ENCODE measurements at regions not wholly inside any gene's neighbourhood (a gene's known extent, or its start where the extent isn't known, plus 50 kb on each side); places are given as distances from the start of the nearest gene placed in this dataset.

GRCh38 chr2:49532702-49533101 lies 378.4 kb upstream of the FSHR start:
- DNase-seq (ENCODE audit: insufficient read length, low spot score) = no peak
- no peak for FAIRE-seq

- FAIRE-seq (no peak), DNase-seq (ENCODE audit: insufficient read length, low spot score) (no peak)
These were observed 361.9 kb upstream of the FSHR start for GRCh38 chr2:49515996-49516782.

DNA sequence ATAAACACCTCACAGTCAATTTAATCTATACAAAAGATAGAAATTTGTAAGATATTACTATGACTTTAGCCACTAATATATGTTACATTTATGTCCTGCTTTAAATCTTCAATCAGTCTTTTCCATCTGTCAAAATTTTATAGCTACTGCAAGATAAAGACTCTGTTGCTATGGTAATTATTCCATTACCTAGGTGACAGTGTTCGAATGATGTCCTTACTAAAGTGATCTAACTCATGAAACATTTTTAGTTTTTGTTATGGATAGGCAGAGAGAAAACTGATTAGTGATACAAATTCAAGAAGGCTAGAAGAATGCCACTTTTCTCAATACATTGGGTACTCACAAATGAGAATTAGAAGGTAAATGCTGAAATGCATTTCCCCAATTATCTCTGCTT lies 359.9 kb upstream of the FSHR start:
- no peak for DNase-seq (ENCODE audit: insufficient read length, low spot score)
- no peak for FAIRE-seq

DNA sequence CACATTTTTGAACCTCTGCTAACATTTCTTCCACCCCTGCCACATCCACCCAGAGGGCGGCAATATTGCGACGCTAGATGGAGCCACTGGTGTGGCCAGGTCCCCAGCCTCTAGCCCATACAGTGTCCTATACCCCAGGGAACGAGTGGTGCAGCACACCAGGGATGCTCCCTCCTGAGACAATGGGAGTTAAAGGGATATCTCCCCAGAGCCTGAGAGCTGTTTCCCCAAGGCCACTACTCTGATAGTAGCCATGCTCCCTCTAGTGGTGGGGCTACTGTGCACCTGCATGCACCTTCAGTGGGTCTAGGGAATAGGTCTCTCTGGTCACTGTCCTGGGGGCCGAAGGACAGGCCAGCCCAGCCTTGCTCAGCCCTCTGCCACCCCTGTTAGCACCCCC lies 336.4 kb upstream of the FSHR start:
- no peak for FAIRE-seq
- no peak for DNase-seq (ENCODE audit: insufficient read length, low spot score)

DNA sequence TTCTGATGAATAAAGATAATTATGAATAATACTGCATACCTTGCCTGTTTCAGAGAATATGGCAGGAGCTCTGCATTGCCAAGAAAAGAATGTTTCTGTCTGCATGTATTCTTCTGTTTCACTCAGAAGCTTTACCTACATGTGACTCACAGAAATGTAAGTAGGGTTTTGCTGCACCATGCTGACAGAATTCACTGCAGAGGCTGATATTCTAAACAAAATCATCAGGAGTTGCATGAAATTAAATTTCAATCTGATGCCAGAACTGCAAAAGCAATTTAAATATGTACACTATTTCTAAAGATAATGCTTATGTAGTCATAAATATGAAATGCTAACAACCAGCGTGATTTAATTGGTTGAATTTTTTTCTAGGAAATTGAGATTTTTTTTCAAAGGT lies 332.8 kb upstream of the FSHR start:
- no peak for DNase-seq (ENCODE audit: insufficient read length, low spot score)
- FAIRE-seq = no peak

DNA sequence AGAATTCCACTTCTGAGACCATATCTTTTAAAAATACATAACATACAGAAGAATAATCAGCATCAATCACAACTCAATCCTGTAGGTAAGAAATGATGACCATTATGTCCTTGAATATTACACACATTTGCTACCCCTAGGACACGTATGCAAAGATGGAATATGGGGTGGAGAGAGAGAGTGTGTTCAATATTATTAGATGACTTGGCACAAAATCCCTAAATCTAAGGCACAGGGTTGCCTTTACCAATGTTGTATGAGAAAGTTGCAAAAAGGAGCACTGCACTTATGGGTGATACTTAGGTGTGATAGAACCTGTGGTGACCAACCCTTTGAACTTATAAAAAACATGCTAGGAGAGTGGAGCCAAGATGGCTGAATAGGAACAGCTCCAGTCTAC lies 326.2 kb upstream of the FSHR start:
- FAIRE-seq (no peak), DNase-seq (ENCODE audit: insufficient read length, low spot score) (no peak)

- FAIRE-seq = no peak
- DNase-seq (ENCODE audit: insufficient read length, low spot score) = no peak
These were observed 311.0 kb upstream of the FSHR start for GRCh38 chr2:49465157-49465831.

GRCh38 chr2:49459314-49459993 lies 305.1 kb upstream of the FSHR start:
- DNase-seq (ENCODE audit: insufficient read length, low spot score) (no peak), FAIRE-seq (no peak)

GRCh38 chr2:49444005-49444404 lies 289.7 kb upstream of the FSHR start:
- DNase-seq (ENCODE audit: insufficient read length, low spot score) = no peak
- no peak for FAIRE-seq

- DNase-seq (ENCODE audit: insufficient read length, low spot score) (no peak), FAIRE-seq (no peak)
These were observed 272.7 kb upstream of the FSHR start for GRCh38 chr2:49426996-49427395.

GRCh38 chr2:49416252-49416651 lies 261.9 kb upstream of the FSHR start:
- FAIRE-seq = no peak

DNA sequence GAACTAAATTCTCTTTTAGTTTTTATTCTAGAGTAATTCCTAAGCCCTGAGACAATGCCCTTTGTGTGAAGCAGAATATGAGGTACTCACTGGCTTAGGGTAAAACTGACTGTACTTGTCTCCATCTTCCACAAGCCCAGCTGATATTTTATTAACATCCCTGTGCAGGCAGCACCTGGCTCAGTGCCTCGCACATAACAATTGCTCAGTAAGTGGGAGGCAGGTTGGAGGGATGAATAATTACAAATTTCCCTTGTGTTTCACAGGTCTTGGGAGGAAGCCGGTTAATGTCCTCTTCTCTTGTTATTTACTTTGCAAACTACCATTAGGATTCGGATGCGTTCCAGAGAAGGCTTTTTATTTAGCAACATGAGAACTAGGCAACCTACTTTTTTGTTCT lies 249.8 kb upstream of the FSHR start:
- FAIRE-seq = no peak
- no peak for DNase-seq (ENCODE audit: insufficient read length, low spot score)

More at GRCh38 chr2:49416252-49416651, 261.9 kb upstream of the FSHR start:
- no peak for DNase-seq (ENCODE audit: insufficient read length, low spot score)

GRCh38 chr2:49403637-49404036 lies 249.3 kb upstream of the FSHR start:
- FAIRE-seq (no peak), DNase-seq (ENCODE audit: insufficient read length, low spot score) (no peak)

- no peak for FAIRE-seq
- no peak for DNase-seq (ENCODE audit: insufficient read length, low spot score)
These were observed 225.1 kb upstream of the FSHR start for GRCh38 chr2:49379406-49379805.

- no peak for FAIRE-seq
- no peak for DNase-seq (ENCODE audit: insufficient read length, low spot score)
These were observed 216.9 kb upstream of the FSHR start for GRCh38 chr2:49371128-49371701.

DNA sequence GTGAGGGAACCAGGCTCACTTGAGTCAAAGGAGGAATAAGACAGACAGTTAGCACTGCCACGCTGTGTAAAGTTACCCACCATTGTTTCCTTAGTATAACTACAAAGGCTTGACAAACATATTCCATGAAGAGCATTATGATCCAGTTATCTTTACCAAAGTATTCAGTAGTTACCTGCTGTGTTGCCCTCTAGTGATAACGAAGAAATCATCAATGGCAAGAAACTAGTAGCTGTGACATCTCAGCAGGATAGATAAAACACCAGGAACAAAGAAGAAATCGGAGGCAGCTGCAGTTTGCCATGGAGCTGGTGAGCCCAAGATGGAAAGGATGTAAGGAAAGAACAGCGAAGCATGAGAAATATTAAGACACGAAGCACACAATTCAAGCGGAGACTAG lies 215.3 kb upstream of the FSHR start:
- FAIRE-seq (no peak), DNase-seq (ENCODE audit: insufficient read length, low spot score) (no peak)

DNA sequence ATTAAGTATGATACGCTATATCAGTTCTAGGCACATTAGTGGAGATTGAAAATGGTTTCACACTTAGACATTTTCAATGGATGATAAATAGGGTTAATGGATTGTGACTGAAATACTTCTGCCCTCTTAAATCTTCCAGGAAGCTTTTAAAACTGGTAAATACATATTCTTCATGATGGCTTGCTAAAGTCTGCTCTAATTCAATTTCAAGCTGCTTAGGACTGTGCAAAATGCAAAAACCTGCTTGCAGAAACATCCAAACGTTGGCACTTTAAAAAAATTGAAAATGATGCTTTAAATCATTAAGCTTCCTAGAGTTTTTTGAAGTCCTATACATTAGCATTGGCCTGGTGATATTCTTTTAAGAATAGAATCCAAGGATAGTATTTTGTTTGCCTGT lies 214.8 kb upstream of the FSHR start:
- no peak for DNase-seq (ENCODE audit: insufficient read length, low spot score)
- no peak for FAIRE-seq

- DNase-seq (ENCODE audit: insufficient read length, low spot score) (no peak), FAIRE-seq (no peak)
These were observed 212.7 kb upstream of the FSHR start for GRCh38 chr2:49367003-49367402.

DNA sequence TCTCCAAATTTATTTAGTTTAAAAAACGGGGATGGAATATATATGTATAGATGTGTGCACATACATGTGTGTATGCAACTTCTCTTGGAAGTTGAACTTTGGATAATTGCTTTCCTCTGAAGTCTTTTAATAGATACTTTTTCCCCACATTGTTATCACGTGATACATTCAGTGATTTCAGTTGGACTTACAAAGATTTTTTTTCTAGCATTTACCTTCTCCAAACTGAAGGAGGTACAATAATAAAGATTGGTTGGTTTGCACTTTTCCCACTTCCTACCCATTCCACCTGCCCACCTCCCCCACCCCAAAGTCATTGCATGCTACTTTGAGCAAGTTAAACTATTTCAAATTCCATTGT lies 206.1 kb upstream of the FSHR start:
- FAIRE-seq (no peak), DNase-seq (ENCODE audit: insufficient read length, low spot score) (no peak)

DNA sequence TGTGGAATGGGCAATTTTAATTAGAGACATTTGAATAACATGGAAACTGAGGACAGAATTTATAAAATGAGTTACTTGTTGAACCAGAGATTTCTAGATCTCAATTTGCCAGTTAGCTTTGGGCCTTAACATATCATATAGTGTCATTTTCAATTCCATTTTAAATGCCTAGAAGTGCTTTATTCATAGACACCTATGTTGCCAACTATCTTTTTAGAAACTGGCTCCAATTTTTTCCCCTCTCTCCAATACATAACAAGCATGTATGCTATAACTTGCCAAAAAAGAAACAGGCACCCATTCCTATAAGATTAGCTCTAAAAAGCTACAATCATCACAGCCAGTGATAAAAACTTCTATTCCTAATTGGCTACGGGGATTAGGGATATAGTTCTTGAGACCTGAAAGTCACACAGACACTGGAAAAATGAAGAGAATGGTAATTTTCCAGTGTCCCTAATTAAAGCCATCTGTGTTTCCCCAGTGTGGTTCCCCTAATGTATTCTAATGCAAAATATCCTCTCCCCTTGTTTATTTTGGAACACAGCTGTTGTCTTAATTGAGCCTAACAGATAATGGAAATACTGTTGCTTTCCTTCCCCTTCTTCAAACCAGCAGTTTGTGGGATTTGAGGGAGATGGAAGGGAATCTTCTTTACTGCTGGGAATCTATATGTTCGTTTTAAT lies 205.5 kb upstream of the FSHR start:
- DNase-seq (ENCODE audit: insufficient read length, low spot score) (no peak), FAIRE-seq (no peak)

DNA sequence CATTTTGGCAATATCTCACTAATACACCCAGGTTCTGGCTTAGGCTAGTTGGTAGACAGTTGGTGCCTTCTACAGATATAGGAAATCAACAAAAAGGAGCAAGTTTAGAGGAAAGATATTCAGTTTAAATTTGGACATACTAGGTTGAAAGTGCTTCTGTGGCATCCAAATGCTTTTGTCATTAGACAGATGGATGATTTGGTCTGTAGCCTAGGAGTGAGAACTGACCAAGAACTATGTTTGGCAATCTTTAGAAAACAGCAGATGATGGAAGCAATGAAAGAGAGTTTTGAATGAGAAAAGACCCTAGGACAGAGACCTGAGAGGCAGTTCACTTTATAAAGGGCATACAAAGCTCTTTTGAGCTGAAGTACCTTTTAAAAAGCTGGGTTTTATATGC lies 201.3 kb upstream of the FSHR start:
- FAIRE-seq = no peak
- no peak for DNase-seq (ENCODE audit: insufficient read length, low spot score)

Measured in HTR-8/SVneo (cell line).